CD4-positive, alpha-beta T cell treated with Interleukin-4 for 4 hours (primary cell): ENCODE measurements at regions not wholly inside any gene's neighbourhood (a gene's known extent, or its start where the extent isn't known, plus 50 kb on each side); places are given as distances from the start of the nearest gene placed in this dataset.
"Not testable (repeated sequence)": the region's sequence is repeated elsewhere in the genome, so short reads cannot be mapped to it uniquely, and the experiment has no call there.

ENCODE experiments used
- DNase-seq: peaks from one replicate; pipeline ENCODE4 v3.0.0-alpha.2; 2020

DNA sequence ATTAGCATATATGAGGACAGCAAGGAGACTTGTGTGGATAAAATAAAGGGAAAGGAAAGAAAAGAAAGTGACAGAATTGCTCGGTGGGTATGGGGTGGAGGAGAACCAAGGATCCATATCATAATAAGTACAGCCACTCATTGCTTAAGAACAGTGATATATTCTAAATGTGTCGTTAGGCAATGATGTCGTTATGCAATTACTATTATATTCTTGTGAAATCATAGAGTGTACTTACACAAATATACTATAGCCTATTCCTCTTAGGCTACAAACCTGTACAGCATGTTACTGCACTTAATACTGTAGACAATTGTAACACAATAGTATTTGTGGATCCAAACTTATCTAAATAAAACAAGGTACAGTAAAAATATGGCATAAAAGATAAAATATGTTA, 271.1 kb downstream of the CCER1 start:
- no peak for DNase-seq

DNA sequence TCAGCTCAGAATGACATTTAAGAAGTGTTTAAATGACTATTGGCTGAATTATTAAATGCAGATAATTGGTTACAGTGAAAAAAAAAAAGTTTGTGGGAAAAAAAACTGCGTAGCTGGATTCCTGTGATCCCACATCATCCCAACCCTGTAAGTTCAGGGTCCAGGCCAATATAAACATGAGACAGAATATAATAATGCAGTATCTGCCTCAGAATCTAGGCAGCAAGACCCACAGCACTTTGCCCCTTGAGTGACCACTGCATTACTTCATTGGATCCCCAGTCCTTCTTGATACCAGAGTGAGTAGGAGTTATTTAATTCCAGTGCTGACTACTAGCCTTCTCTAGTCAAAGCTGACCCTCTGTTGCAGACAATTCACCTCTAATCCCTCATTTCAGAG, 272.6 kb downstream of the CCER1 start:
- DNase-seq = no peak

DNA sequence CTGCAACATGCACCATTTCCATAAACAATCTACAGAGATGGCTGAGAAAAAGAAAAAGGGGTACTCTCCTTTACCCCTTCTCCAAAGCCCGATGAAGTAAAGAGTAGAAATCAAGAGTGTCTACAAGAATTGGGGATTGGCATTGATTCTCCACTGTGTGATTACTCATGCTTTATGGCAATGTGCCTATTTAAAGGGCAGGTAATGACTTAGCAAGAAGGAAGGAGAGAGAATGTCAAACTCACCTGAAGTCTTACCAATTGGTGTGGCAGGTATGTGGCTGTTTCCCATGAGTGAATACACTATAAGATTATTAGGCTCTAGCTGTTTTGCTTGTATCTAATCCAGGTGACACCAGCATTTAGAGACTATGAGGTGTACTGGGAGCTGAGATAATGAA, 275.3 kb downstream of the CCER1 start:
- no peak for DNase-seq

DNA sequence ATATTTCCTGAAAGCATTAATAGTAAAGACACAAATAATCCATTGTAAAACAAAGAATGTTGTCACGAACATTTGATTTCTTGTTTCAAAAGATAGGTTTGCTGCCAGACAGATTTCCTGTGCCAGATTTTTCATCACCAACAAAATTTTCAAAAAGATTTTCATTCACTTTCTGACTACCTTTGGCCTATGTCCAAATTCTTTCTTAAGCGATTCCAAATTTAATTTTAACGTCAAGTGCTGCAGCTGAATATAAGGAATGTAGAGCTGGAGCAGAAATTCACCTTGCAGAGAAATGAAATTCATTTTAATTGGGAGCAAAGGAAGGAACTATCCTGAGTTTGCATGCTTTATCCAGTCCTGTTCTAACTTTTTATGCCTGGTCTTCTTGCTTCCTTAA, 277.4 kb downstream of the CCER1 start:
- no peak for DNase-seq

DNA sequence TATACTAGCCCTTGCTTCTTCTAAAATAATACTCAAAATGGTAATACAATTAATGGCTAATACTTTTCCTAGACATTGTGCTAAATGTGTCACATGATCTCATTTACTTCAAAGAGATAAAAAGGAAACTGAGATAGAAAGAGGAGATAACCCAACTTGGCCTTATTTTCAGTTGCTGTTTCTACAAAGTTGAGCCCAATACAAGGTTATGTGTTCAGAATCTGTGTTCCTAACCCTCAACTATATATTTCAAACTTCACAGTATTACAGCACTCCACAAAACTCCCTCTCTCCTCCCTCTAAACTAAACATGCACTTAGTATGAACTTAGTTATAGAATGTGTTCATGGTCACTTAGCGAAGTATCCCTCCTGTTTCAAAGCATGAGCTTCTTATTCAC, 277.9 kb downstream of the CCER1 start:
- no peak for DNase-seq

DNA sequence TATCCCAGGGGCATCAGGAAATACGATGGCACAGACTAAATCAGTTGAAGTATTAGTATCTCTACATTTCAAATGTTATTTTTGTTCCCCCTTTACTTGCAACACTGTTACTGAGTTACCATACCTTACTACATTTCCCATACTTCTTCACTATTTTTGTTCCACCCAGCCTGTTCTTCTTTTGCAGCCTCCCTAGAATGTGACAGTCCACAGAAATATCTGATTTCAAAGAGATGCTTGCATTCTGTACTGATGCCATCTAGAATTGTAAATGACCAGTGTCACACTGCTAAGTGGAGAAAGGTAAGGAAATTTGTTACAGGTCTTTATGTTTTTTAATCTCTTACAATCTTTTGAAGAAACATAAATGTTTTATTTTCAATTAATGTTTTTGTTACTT, 279.9 kb downstream of the CCER1 start:
- DNase-seq = no peak

DNA sequence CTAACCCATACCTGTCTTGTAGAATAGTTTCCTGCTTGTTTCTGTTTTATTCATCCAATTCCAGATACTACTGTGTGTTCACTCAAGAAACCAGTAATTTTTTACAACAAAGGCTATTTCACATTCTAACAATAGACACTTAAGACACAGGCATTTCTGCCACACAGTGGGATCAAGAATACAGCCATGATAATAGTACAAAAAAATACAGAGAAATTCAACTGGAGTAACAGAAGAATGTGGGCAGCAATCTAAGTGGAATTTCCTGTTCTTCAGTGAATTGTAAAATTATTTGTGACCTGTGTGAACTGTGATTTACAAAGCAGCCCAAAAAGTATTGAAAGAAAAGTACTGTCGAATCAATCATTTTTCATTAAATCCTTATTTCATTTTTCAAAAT, 282.9 kb downstream of the CCER1 start:
- no peak for DNase-seq

DNA sequence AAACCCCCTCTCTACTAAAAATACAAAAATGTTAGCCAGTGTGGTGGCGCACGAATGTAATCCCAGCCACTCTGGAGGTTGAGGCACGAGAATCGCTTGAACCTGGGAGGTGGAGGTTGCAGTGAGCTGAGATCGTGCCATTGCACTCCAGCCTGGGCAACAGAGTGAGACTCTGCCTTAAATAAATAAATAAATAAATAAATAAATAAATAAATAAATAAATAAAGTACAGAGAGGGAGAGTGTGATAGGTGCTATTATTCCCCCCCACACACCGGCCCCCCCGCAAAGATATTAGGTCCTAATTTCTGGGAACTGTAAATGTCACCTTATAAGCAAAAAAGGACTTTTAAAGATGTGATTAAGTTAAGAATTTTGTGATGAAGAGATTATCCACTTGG, 291.0 kb downstream of the CCER1 start:
- DNase-seq = not testable (repeated sequence)

DNA sequence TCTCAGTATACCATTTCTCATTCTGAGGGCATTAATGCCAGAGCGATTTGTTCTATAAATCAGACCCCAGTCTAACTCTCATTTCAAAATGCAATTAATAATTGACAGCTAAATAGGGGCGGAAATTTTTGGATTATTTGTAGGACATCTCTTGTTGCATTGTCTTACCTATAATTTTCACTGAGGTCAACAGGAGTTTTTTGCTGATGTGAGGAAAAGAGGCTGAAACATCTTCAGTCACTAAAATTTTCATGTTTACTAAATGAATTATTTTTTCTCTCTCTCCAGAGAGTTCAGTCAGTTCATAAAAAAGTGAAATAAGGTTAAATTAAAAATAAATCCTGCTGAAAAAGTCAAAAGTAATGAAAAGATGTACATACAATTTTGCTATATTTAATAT, 295.9 kb downstream of the CCER1 start:
- DNase-seq = no peak

DNA sequence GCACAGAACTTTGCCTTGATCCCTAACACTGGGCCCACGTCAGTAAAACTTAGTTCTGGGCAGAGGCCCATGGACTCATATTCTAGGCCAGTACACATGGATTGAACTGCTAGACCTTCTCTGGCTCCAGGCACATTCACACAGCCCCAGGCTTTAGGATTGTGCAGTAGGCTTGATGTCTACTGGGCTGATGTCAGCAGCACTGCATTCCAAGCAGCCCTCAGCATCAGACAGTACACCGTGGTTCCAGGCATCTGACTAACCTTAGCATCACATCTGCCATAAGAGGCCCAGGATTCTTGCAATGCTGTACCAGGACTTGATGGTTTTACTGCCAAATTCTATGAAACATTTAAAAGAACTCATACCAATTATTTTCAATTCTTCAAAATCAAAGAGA, 301.9 kb downstream of the CCER1 start:
- DNase-seq = no peak

DNA sequence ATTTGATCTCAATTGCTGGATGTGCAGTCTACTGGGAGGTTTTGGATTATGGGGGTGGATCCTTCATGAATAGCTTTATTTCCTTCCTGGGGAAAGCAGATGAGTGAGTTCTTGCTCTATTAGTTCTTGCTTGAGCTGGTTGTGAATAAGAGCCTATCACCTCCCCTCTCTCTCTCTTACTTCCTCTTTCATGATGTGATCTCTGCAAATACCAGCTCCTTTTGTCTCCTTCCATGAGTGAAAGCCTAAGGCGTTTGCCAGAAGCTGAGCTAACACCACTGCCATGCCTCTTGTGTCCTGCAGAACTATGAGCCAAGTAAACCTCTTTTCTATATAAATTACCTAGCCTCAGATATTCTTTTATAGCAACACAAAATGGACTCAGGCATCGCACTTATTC, 302.7 kb downstream of the CCER1 start:
- DNase-seq = no peak

DNA sequence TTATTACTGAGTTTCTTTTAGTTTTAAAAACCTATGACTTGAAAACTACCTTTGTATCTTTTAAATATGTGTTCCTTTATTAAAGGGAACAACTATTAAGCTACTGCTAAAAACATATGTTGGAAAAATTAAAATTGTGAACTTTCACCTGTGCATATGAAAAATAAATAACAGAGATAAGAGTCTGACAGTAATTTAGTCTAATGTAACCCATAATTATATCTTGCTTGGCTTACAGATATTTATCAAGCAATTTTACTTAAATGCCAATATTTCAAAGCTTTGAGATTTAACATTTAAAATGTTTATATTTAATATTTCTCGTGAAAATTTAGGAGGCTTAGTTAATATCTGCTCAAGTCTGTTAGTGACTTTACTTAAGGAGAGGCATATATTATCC, 309.8 kb downstream of the CCER1 start:
- no peak for DNase-seq

DNA sequence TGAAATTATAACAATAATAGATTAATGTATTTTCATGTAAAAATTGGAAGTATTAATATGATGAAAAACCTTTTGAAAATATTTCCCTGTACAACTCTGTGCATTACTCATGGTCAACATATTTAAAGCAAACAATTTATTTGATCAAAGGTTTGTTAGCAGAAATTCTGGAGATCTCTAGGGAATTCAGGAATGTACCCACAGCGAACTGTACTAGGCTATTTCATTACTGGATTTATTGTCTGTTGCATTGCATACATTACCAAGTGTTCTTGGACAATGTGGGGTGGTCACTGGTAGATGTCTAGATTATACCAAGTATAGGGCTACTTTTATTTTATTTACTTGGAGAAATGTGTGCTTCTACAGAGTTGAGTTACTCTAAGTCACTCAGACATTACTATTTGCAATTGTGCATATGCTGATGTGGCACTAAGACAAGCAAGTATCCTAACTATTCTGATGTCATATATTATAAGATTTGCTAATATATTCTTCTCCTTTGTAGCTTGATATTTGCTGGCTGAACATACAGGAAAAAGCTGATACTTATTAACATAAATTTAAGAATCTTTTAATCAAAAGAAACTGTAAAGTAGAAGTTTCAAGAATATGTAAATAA, 323.3 kb downstream of the CCER1 start:
- DNase-seq = no peak

DNA sequence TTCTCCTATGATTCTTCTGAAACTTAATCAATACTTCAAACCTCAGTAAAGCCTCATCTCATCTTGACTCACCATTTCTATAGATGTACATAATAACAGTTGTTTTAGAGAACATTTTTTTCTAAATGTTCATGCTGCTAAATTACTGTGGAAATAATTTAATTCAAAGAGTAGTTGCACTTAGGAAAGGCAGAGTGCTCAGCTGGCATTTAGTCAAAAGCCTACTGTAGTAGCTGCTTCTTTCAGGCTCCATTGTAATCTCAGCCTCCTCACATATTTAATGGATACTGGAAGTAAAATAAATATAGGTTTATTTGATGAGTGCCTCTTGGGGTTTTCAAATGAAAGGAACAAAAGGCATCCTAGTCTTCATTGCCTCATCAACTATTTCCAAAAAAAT, 325.0 kb downstream of the CCER1 start:
- DNase-seq = no peak

DNA sequence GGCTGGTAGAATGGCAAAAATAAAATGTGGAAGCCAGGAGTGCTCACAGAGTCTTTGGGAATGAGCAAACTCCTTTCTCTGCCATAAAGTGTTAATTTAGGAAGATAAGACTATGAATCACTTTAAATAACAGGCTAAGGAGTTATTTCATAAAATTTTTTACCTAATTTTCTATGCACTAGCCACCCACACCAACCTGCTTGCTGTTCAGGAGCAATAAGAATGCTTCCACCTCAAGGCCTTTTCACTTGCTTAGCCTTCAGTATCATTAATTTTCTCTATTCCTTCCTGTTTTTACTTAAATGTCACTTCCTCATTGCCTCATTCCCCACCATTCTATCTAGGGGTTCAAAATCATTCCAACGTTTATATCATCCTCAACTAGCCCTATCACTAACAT, 326.8 kb downstream of the CCER1 start:
- DNase-seq = no peak

DNA sequence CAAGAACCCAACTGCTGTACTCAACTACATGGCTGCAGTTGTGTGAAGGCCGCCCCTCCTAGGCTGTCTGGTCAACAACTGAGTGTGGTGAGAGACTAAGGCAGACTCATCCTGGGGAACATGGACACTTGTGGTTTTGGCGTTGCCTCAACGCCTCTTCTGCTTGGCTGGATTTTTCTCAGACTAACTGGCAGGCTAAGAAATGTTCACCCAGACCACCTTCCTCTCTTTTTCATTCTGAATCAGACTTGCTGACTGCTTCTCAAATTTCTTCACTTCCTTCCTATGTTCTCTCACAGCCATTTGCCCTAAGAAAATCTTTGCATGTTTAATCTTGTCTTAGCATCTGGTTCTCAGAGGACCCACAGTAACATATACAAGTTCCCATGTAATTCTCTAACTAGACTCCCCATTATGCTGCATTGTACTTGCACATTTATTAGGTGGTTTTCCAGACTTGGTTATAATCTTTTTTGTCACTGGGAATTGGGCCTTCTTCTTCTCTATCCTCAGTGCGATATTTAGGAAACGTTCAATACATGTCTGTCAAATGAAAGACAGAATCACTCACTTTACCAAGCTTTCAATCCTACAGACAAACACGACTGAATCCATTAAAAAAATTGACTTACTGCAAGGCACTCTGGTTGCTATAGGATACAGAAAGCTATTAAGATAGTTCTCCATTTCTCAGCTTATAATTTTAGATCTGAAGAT, 327.6 kb downstream of the CCER1 start:
- no peak for DNase-seq

DNA sequence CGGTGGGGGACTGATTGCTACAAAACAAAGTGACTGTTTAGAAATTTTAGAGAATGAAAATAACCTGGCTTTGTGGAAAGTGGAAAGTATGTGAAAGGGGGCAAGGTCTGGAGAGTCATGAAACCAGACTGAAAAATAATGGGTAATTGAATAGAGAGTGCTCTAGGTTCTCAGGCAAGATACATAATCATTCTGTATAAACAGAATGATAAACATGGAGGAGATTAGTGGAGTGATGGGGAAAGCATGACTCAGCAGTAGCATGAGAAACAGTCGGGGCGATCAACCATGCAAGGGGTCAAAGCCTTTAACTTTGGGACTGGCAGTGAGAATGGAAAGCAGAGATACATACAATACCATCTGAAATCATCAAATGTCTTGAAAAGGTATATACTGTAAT, 332.5 kb downstream of the CCER1 start:
- DNase-seq = no peak

DNA sequence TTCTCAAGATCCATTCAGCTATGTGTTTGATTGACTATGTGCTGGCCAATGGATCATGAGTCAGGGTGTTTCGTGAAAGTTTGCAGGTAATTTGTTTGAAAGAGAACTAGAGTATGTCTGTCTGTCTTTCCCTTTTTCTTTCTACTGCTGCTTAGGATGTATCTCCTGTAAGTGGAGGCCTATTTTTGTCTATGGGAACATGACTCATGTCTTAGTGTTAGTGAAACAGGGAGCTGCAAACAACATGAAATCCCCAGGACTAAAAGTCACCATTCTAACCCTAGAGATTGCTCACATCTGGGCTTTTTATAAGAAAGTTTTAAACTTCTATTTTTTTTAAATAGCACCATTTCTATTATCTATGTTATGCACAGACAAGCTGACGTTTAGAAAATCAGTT, 333.0 kb downstream of the CCER1 start:
- DNase-seq = no peak

DNA sequence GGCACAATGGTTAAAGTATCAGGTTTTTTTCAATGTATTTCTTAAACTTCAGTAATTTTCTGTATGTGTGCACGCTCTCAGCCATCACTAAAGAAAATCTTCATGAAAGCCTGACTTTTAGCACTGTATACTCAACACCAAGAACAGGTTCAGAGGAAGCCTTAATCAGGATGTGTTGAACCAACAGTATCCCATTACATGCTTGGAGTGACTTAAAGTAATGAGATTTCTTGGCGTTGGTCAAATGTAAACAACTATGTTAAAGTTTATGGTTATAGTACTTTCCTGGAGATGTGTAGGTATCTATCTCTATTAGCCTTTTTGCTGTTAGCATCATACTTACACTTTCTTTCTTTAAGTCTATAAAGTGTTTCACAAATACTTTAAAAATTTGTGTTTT, 335.0 kb downstream of the CCER1 start:
- no peak for DNase-seq

DNA sequence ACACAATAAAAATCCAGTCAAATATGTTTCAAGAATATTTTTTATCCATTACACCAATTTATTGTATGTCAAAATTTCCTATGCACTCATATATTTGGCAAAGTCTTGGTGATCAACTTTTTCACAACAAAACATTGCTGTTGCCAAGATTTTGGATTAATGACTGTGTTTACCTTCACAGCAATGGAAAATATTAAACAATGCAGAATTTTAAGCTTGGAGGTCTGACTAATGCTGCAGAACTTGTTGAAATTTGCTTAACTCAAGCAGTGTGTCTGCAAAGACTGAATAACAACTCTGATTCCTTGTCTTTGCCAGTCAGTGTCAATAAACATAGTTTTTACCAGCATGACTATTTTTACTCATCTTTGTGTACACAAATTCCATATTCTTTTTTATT, 336.4 kb downstream of the CCER1 start:
- no peak for DNase-seq

DNA sequence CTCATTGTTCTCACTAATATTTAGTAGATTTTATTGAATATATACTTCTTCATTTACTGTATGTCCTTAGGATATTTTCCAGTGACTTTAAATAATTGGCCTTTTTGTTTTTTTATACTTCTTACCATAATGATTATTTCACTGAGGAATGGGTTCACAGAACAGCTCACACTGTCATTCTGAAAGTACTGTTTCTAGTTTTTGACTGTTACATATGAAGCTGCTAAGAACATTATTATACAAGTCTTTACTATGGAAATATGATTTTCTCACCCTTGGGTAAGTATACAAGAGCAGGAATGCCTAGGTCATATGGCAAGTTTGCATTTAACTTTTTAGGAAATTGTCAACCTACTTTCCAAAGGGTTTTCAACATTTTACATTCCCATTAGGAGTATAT, 343.1 kb downstream of the CCER1 start:
- no peak for DNase-seq

DNA sequence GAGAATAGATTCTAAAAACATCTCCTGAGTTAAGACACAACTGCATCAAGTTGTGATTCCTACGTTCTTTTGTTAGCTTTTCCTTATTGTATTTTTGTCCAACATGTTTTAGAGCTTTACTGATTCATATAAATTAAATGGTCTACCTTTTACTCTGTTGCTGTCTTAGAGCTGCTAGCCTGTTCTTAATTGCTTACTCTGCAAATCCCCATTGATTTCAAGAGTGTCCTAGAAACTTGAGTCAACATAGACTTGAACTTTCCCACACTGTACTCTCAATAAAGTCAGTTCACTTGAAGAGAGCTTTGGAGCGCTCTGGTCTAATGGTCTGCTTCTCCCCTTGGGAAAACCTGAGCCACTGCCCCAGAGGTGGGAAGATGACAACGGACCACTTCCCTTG, 343.9 kb downstream of the CCER1 start:
- no peak for DNase-seq

DNA sequence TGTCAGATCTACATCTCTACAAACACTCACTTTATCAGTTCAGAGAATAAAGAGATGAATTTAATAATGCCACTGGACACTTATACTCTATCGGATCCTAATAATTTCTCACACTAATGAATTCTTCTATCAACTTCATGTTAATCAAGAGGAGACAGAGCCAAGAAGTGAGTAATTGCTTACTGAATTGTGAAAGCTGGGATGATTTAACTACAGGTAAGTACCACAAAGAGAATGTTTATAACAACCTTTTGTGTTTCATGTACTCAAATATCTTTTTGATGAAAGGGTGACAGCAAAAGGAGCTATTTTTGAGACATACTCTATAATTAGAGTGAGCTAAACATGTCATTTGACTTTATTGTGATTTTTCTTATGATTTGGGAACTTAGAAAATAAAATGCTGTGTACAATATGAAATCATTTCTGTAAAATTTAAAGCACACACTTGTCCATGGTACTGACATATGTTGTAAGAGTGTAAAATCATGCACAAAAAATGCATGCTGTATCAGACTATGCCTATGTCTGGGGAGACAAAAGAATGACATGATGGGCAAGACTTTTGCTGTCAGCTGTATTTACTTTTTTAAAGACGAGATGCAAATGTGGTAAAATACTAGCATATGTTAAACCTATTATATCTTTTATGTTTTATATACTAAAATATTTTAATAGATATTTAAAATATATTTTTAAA, 361.2 kb downstream of the CCER1 start:
- DNase-seq = no peak

DNA sequence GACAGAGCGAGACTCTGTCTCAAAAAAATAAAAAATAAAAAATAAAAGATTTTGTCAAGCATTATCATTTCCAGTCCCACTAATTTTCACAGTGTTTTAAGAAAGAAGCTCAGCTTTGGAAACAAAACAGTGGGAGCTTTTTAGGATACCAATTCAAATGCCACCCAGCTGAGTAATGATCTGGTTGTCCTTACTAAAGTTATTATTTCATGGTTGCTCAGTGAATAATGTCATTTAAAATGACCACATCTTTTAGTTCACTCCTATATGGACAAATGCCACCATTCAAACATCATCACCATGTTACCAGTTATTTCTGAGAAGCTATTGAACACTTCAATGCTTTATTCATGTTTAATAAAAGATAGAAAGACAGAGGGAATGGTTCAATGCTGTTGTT, 365.0 kb downstream of the CCER1 start:
- DNase-seq = no peak
